ENCODE measurements at regions not wholly inside any gene's neighbourhood (a gene's known extent, or its start where the extent isn't known, plus 50 kb on each side); places are given as distances from the start of the nearest gene placed in this dataset.

DNA sequence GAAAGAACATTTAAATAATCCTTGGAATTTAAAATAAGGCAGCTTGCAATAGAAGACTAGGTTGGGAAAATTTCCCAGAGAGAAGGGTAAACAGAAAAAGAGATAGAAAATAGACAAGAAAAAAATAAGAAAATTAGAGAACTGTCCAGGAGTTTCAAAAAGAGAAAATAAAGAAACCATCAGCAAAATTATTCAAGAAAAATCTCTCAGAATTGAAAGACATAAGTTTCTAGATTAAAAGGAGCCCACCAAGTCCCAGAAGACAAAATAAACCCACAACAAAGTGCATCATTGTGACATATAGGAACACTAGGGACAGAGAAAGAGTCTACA lies 88.6 kb upstream of the CDYL start:
- H3K9me3 ChIP-seq = no peaks in the 10 kb centered on the region
- H3K36me3 ChIP-seq = no peaks in the 10 kb centered on the region
- H3K4me1 ChIP-seq = no peaks in the 10 kb centered on the region
- no peak for DNase-seq
- H3K4me3 ChIP-seq (replicated peaks in 1 of 3) = no peak overlapping the region
- H3K27me3 ChIP-seq = no peaks in the 10 kb centered on the region
- intact Hi-C loops (cut with DNase I) = no loop called here
- no peak for TF ChIP-seq POLR2A (IDR thresholded peaks at IDR 0.05)
- TF ChIP-seq, protein P1, sequence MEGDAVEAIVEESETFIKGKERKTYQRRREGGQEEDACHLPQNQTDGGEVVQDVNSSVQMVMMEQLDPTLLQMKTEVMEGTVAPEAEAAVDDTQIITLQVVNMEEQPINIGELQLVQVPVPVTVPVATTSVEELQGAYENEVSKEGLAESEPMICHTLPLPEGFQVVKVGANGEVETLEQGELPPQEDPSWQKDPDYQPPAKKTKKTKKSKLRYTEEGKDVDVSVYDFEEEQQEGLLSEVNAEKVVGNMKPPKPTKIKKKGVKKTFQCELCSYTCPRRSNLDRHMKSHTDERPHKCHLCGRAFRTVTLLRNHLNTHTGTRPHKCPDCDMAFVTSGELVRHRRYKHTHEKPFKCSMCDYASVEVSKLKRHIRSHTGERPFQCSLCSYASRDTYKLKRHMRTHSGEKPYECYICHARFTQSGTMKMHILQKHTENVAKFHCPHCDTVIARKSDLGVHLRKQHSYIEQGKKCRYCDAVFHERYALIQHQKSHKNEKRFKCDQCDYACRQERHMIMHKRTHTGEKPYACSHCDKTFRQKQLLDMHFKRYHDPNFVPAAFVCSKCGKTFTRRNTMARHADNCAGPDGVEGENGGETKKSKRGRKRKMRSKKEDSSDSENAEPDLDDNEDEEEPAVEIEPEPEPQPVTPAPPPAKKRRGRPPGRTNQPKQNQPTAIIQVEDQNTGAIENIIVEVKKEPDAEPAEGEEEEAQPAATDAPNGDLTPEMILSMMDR (IDR thresholded peaks at IDR 0.05) = no peak
- no peak overlapping the region for H3K27ac ChIP-seq

- WGBS, 2 donors = 86% methylated on average over 10 of the region's 10 CpGs
- TF ChIP-seq POLR2A (IDR thresholded peaks at IDR 0.05) = no peak
- TF ChIP-seq, protein P1 (IDR thresholded peaks at IDR 0.05) = no peak
- Histone ChIP-seq H3K36me3 (no peaks in the 10 kb centered on the region), H3K9me3 (no peaks in the 10 kb centered on the region), H3K27me3 (no peaks in the 10 kb centered on the region), H3K27ac (no peak overlapping the region), H3K4me1 (no peaks in the 10 kb centered on the region), H3K4me3 (replicated peaks in 1 of 3) (no peak overlapping the region)
- intact Hi-C loops (cut with DNase I) = no loop called here
- DNase-seq = no peak
Measured at GRCh38 chr6:4682431-4683097, 93.6 kb upstream of the CDYL start.

DNA sequence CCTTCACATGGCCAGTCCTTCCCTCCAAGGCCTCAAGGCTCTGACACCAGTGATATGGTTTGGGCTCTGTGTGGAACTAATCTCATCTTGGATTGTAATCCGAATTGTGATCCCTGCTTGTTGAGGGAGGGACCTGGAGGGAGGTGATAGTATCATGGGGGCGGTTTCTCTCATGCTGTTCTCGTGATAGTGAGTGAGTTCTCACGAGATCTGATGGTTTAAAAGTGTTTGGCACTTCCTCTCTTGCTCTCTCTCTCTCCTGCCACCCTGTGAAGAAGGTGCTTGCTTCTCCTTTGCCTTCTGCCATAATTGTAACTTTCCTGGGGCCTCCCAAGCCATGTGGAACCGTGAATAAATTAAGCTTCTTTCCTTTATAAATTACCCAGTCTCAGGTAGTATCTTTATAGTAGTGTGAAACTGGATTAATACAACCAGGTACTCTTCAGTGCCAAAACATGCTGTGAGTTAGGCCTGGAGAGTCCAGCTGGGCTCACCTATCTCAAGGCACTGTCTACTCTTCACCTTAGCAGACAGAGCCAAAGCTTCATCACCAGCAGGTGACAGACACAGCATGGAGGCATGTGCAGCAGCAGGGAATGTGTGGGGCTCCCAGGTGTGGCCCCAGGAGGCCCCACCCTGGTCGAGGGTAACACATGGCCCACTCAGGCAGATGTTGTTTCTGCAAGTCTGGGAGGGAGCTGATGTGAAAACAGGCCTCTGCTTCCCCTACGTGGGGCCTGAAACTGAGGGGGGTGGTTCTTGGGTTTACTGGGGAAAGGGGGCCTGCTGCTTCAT lies 97.5 kb upstream of the CDYL start:
- 79 to 87% methylated on average over 7 of the region's 7 CpGs for WGBS, 2 donors

GRCh38 chr6:4677751-4678065 lies 98.5 kb upstream of the CDYL start:
- DNase-seq = no peak
- no peaks in the 10 kb centered on the region for H3K36me3 ChIP-seq
- no peaks in the 10 kb centered on the region for H3K4me1 ChIP-seq
- no peak for TF ChIP-seq POLR2A (IDR thresholded peaks at IDR 0.05)
- TF ChIP-seq, protein P1 (IDR thresholded peaks at IDR 0.05) = no peak
- no peak overlapping the region for H3K27ac ChIP-seq
- H3K27me3 ChIP-seq = no peaks in the 10 kb centered on the region
- intact Hi-C loops (cut with DNase I) = no loop called here
- no peaks in the 10 kb centered on the region for H3K9me3 ChIP-seq
- WGBS, 2 donors = 68 to 95% methylated on average over 4 of the region's 4 CpGs
- H3K4me3 ChIP-seq (replicated peaks in 1 of 3) = no peak overlapping the region

More for the DNA sequence above, 97.5 kb upstream of the CDYL start:
- Histone ChIP-seq H3K27ac (no peak overlapping the region), H3K27me3 (no peaks in the 10 kb centered on the region), H3K9me3 (no peaks in the 10 kb centered on the region), H3K4me1 (no peaks in the 10 kb centered on the region), H3K4me3 (replicated peaks in 1 of 3) (no peak overlapping the region), H3K36me3 (no peaks in the 10 kb centered on the region)
- DNase-seq = no peak
- TF ChIP-seq, protein P1 (IDR thresholded peaks at IDR 0.05) = no peak
- no peak for TF ChIP-seq POLR2A (IDR thresholded peaks at IDR 0.05)
- intact Hi-C loops (cut with DNase I) = no loop called here

GRCh38 chr6:4677011-4677750 lies 99.0 kb upstream of the CDYL start:
- TF ChIP-seq POLR2A (IDR thresholded peaks at IDR 0.05) = no peak
- TF ChIP-seq, protein P1 (IDR thresholded peaks at IDR 0.05) = no peak
- H3K4me3 ChIP-seq (replicated peaks in 1 of 3) = no peak overlapping the region
- no peak overlapping the region for H3K27ac ChIP-seq
- intact Hi-C loops (cut with DNase I) = no loop called here
- H3K36me3 ChIP-seq = no peaks in the 10 kb centered on the region
- no peaks in the 10 kb centered on the region for H3K9me3 ChIP-seq
- no peak for DNase-seq
- WGBS, 2 donors = 83 to 91% methylated on average over 11 of the region's 11 CpGs
- H3K27me3 ChIP-seq = no peaks in the 10 kb centered on the region
- no peaks in the 10 kb centered on the region for H3K4me1 ChIP-seq
